K562 (cell line): ENCODE measurements at regions not wholly inside any gene's neighbourhood (a gene's known extent, or its start where the extent isn't known, plus 50 kb on each side); places are given as distances from the start of the nearest gene placed in this dataset.

Source experiments
- ETV6 ChIP-seq, 3 experiments: fragments of 150-350 bp in 1 of 3; sonication (generic) in 1 of 3; formaldehyde crosslinking in 1 of 3; IDR thresholded peaks; 2 replicates each; pipeline versions ENCODE4 v1.6.1 to v1.8.0; 2014 to 2022; ENCODE audit warnings: borderline replicate concordance in 2 of 3, low read depth in 2 of 3, antibody characterized with exemption in 1 of 3, low read length in 1 of 3, mild to moderate bottlenecking in 1 of 3, missing genetic modification reagents in 1 of 3
- EWSR1 ChIP-seq: fragments of 450-650 bp; IDR thresholded peaks from 2 replicates; pipeline ENCODE4 v1.6.1; 2018; ENCODE audit warnings: borderline replicate concordance, mild to moderate bottlenecking, low read depth, moderate library complexity; ENCODE audit not compliant: partially characterized antibody
- HMG20A ChIP-seq: fragments of 450-650 bp; formaldehyde crosslinking; conservative IDR thresholded peaks from 2 replicates; pipeline ENCODE4 v1.4.0; 2020; ENCODE audit warnings: mild to moderate bottlenecking, mixed read lengths
- KAT8 ChIP-seq: fragments of 450-650 bp; IDR thresholded peaks from 2 replicates; pipeline ENCODE4 v1.6.1; 2016; ENCODE audit warnings: low read depth, mild to moderate bottlenecking
- NONO ChIP-seq, 2 experiments: fragments of 200-400 bp in 1 of 2; fragments of 450-650 bp in 1 of 2; formaldehyde crosslinking in 1 of 2; IDR thresholded peaks; 2 replicates each; pipeline ENCODE4 v1.6.1; 2017; ENCODE audit warnings: low read depth in 2 of 2, mild to moderate bottlenecking in 2 of 2, moderate library complexity in 2 of 2, low read length in 1 of 2
- PATZ1 ChIP-seq: fragments of 250-450 bp; sonication (Bioruptor Pico); IDR thresholded peaks from 2 replicates; pipeline ENCODE4 v1.5.0; 2020; ENCODE audit warnings: mild to moderate bottlenecking, borderline replicate concordance
- PCBP2 ChIP-seq: fragments of 200-400 bp; formaldehyde crosslinking; IDR thresholded peaks from 2 replicates; pipeline ENCODE4 v1.6.1; 2018; ENCODE audit warnings: low read length, low read depth, mild to moderate bottlenecking, moderate library complexity; ENCODE audit not compliant: poor library complexity, severe bottlenecking
- SIN3A ChIP-seq, 2 experiments: fragments of 150-350 bp in 1 of 2; IDR thresholded peaks; 2 replicates each; pipeline ENCODE4 v1.6.1; 2011 to 2016; ENCODE audit warnings: borderline replicate concordance in 2 of 2, low read depth in 2 of 2, low read length in 2 of 2, mild to moderate bottlenecking in 2 of 2, moderate library complexity in 2 of 2; ENCODE audit not compliant: control insufficient read depth in 1 of 2
- SRSF7 ChIP-seq: fragments of 200-400 bp; formaldehyde crosslinking; optimal IDR thresholded peaks from 2 replicates; pipeline ENCODE3; 2017; ENCODE audit warnings: mild to moderate bottlenecking, low read depth, low read length
- TEAD2 ChIP-seq: fragments of 450-650 bp; IDR thresholded peaks from 2 replicates; pipeline ENCODE4 v1.6.1; 2016; ENCODE audit warnings: missing genetic modification characterization, control low read depth, missing compliant biosample characterization
- USF2 ChIP-seq: sonication (generic); formaldehyde crosslinking; IDR thresholded peaks from 2 replicates; pipeline ENCODE4 v1.5.0; 2020; ENCODE audit warnings: missing genetic modification reagents
- ZNF318 ChIP-seq, 2 experiments: fragments of 450-650 bp; IDR thresholded peaks; 2 replicates each; pipeline ENCODE4 v1.6.1; 2016; ENCODE audit warnings: mild to moderate bottlenecking in 2 of 2, borderline replicate concordance in 1 of 2, low read depth in 1 of 2, moderate library complexity in 1 of 2
- ZNF707 ChIP-seq: fragments of 250-450 bp; sonication (Bioruptor Pico); conservative IDR thresholded peaks from 2 replicates; pipeline ENCODE4 v1.8.0; 2022; ENCODE audit warnings: inconsistent platforms, mild to moderate bottlenecking, moderate library complexity
- TF ChIP-seq, protein P1 (sequence below): fragments of 450-650 bp; formaldehyde crosslinking; conservative IDR thresholded peaks from 2 replicates; pipeline ENCODE4 v1.4.0; 2022; ENCODE audit warnings: mild to moderate bottlenecking, missing genetic modification characterization

DNA sequence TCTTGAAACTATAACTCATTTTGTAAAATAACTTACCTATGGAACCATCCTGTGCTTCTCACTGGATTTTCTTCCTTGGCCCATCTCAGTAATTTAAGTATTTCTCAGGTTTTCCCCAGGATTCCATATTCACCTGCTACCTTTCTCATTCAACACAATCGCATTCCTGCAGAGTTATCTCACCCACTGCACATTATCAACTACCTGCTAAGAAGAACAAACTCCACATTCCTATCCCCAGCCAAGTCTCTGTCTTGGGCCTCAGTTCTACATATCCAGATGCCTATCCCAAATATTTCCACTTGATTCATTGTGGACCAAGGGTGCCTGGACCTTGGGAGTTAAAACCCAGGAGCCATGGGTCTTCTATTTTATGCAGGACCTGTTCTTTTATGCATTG is 60.2 kb upstream of the KCNQ5 start (continued):
- TF ChIP-seq, protein P1, sequence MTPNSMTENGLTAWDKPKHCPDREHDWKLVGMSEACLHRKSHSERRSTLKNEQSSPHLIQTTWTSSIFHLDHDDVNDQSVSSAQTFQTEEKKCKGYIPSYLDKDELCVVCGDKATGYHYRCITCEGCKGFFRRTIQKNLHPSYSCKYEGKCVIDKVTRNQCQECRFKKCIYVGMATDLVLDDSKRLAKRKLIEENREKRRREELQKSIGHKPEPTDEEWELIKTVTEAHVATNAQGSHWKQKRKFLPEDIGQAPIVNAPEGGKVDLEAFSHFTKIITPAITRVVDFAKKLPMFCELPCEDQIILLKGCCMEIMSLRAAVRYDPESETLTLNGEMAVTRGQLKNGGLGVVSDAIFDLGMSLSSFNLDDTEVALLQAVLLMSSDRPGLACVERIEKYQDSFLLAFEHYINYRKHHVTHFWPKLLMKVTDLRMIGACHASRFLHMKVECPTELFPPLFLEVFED (CRISPR knock-in tag), result peak; percentile 38; the same call in 1 of the 2 replicates
- TF ChIP-seq PCBP2 (no peak), EWSR1 (no peak), TEAD2 (tag) (no peak), HMG20A (CRISPR knock-in tag) (no peak), ZNF318 (IDR thresholded peaks at IDR 0.05; ENCODE audit: borderline replicate concordance in 1 of 2, low read depth in 1 of 2) (no peak), PATZ1 (CRISPR knock-in tag) (no peak), NONO (IDR thresholded peaks at IDR 0.05; ENCODE audit: low read depth in 2 of 2, low read length in 1 of 2) (no peak), ETV6 (IDR thresholded peaks at IDR 0.05; ENCODE audit: borderline replicate concordance in 1 of 2, low read depth in 2 of 2, low read length in 1 of 2) (no peak), ETV6 (CRISPR knock-in tag; IDR thresholded peaks at IDR 0.05; ENCODE audit: borderline replicate concordance) (no peak), KAT8 (no peak), ZNF707 (CRISPR knock-in tag) (no peak), SIN3A (IDR thresholded peaks at IDR 0.05; ENCODE audit: borderline replicate concordance in 2 of 2, control insufficient read depth in 1 of 2, low read depth in 2 of 2, low read length in 2 of 2) (no peak), SRSF7 (no peak), USF2 (CRISPR knock-in tag) (no peak)
